ENCODE measurements at regions not wholly inside any gene's neighbourhood (a gene's known extent, or its start where the extent isn't known, plus 50 kb on each side); places are given as distances from the start of the nearest gene placed in this dataset.

DNA sequence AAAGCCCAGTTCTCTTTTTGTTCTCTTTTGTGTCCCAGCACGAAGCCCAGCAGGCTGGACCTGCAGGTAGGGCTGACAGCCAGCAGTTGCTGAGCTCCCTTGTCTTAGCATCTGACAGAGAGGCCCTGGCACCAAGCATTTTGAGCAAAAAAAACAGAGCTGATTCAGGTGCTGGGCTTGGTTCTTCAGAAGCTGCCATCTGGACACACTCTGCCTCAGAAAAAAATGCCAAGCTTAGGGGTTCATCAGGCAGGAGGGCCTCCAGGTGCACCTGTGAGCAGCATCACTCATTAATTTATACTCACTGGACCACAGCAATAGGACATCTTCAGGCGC is 167.1 kb upstream of the PLD5 start:
- no peak overlapping the region for H4K5ac ChIP-seq (ENCODE audit: insufficient read length, low read depth, low read length)
- H2AFZ ChIP-seq (ENCODE audit: low read length) = no peak overlapping the region
- no peak overlapping the region for H3K4me2 ChIP-seq (ENCODE audit: insufficient read depth in 1 of 2, low read depth in 2 of 2, low read length in 2 of 2)
- no peak overlapping the region for H3K4ac ChIP-seq (replicated peaks; ENCODE audit: insufficient read length, low read depth, low read length)
- H2BK5ac ChIP-seq (ENCODE audit: low read depth, low read length) = no peak overlapping the region
- WGBS, 2 experiments (ENCODE audit: extremely low coverage in 1 of 2, insufficient coverage in 1 of 2, insufficient read length in 1 of 2, insufficient replicate concordance in 2 of 2, low coverage in 1 of 2, low lambda C conversion rate in 2 of 2, missing lambda C conversion rate in 1 of 2) = 79% methylated on average over 2 of the region's 2 CpGs; no CpG with 5 or more reads in 1 of the 2 experiments
- H3K4me3 ChIP-seq (ENCODE audit: extremely low read depth in 1 of 4, insufficient read depth in 2 of 4, low read depth in 3 of 4, low read length in 4 of 4) = no peak overlapping the region
- no peak for FAIRE-seq
- H2AK5ac ChIP-seq (ENCODE audit: low read depth, low read length) = no peak overlapping the region
- POLR2A ChIA-PET (ENCODE audit: partially characterized antibody) = no interaction called here
- no peaks in the 10 kb centered on the region for H3K27me3 ChIP-seq (replicated peaks in 1 of 4; ENCODE audit: control insufficient read depth in 3 of 4, extremely low read depth in 1 of 4, insufficient read depth in 3 of 4, low read length in 3 of 4)
- no peak overlapping the region for H4K8ac ChIP-seq (ENCODE audit: extremely low read depth, insufficient read depth, low read length)
- no peak overlapping the region for H3K14ac ChIP-seq (ENCODE audit: insufficient read length)
- H3K9me3 ChIP-seq (ENCODE audit: insufficient read depth in 2 of 2, low read depth in 1 of 2, low read length in 1 of 2) = peaks cover 0 to 8% of the 10 kb centered on the region in 2 experiments; a peak in 2 of 4 replicates
- H2BK20ac ChIP-seq (ENCODE audit: low read length) = no peak overlapping the region
- H4K91ac ChIP-seq (replicated peaks; ENCODE audit: insufficient read length, low read length) = no peak overlapping the region
- H3K79me2 ChIP-seq (ENCODE audit: control insufficient read depth in 1 of 2, insufficient read depth in 2 of 2, low read length in 2 of 2) = no peaks in the 10 kb centered on the region
- no peaks in the 10 kb centered on the region for H3K79me1 ChIP-seq (ENCODE audit: low read depth, low read length)
- H3K56ac ChIP-seq (replicated peaks; ENCODE audit: insufficient read length, low read depth, low read length) = no peak overlapping the region
- CTCF ChIA-PET (ENCODE audit: partially characterized antibody) = interaction anchor here (0.8 to 3.2 kb wide), 3 partner anchors 10 to 40 kb away, joined by 3 to 11 read pairs (median 3); no protein-coding TSS in a partner anchor
- H3K36me3 ChIP-seq (ENCODE audit: control insufficient read depth in 2 of 4, insufficient read depth in 4 of 4, low read length in 3 of 4) = no peaks in the 10 kb centered on the region
- no peak for DNase-seq (ENCODE audit: low read depth in 1 of 2, low spot score in 2 of 2)
- H3K23me2 ChIP-seq (ENCODE audit: low read depth, low read length) = no peaks in the 10 kb centered on the region; the same call in 1 of the 2 replicates
- TF ChIP-seq YY1 (IDR thresholded peaks at IDR 0.05; ENCODE audit: low read depth, low read length) (no peak), SP2 (IDR thresholded peaks at IDR 0.05; ENCODE audit: low read length) (no peak), EZH2 (IDR thresholded peaks at IDR 0.05; ENCODE audit: low read depth, low read length, severe bottlenecking) (no peak), SIX5 (IDR thresholded peaks at IDR 0.05; ENCODE audit: low read depth, low read length) (no peak), TCF12 (IDR thresholded peaks at IDR 0.05; ENCODE audit: low read depth, low read length) (no peak), KDM1A (IDR thresholded peaks at IDR 0.05; ENCODE audit: borderline replicate concordance, low read length) (no peak), HDAC6 (IDR thresholded peaks at IDR 0.05; ENCODE audit: low read depth, low read length) (no peak), RNF2 (IDR thresholded peaks at IDR 0.05; ENCODE audit: borderline replicate concordance, low read depth, low read length, missing control alignments, poor library complexity, severe bottlenecking) (no peak), CEBPB (IDR thresholded peaks at IDR 0.05; ENCODE audit: low read depth, low read length) (no peak), CHD1 (IDR thresholded peaks at IDR 0.05; ENCODE audit: low read depth, low read length) (no peak)
- TF ChIP-seq, protein P1, sequence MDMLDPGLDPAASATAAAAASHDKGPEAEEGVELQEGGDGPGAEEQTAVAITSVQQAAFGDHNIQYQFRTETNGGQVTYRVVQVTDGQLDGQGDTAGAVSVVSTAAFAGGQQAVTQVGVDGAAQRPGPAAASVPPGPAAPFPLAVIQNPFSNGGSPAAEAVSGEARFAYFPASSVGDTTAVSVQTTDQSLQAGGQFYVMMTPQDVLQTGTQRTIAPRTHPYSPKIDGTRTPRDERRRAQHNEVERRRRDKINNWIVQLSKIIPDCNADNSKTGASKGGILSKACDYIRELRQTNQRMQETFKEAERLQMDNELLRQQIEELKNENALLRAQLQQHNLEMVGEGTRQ (IDR thresholded peaks at IDR 0.05; ENCODE audit: low read length) = no peak
- H2BK12ac ChIP-seq (ENCODE audit: low read depth, low read length) = no peak overlapping the region
- no peak overlapping the region for H3K18ac ChIP-seq (ENCODE audit: extremely low read depth, low read length)
- no peaks in the 10 kb centered on the region for H4K20me1 ChIP-seq (replicated peaks in 1 of 2; ENCODE audit: control insufficient read depth in 1 of 2, insufficient read depth in 2 of 2, low read length in 2 of 2)
- no peak overlapping the region for H3K9ac ChIP-seq (replicated peaks in 1 of 4; ENCODE audit: extremely low read depth in 1 of 4, low read depth in 3 of 4, low read length in 3 of 4)
- H3K23ac ChIP-seq (ENCODE audit: insufficient read length) = no peak overlapping the region
- no peak overlapping the region for H2BK120ac ChIP-seq (replicated peaks; ENCODE audit: low read depth, low read length)
- no peaks in the 10 kb centered on the region for H3K4me1 ChIP-seq (replicated peaks in 1 of 4; ENCODE audit: control insufficient read depth in 3 of 4, insufficient read depth in 4 of 4, low read length in 3 of 4)
- no peak overlapping the region for H2BK15ac ChIP-seq (ENCODE audit: low read length)
- H3K27ac ChIP-seq (ENCODE audit: low read depth, low read length) = no peak overlapping the region
